CD8-positive, alpha-beta memory T cell (primary cell): ENCODE measurements at regions not wholly inside any gene's neighbourhood (a gene's known extent, or its start where the extent isn't known, plus 50 kb on each side); places are given as distances from the start of the nearest gene placed in this dataset.

Experiments used
- CTCF ChIA-PET: fragments of 350-600 bp; sonication (Branson Sonifier 250); formaldehyde crosslinking; loops from one replicate; lab custom pipeline; 2021; ENCODE audit warnings: antibody characterized with exemption; lab: Charles Lee
- POLR2A ChIA-PET: fragments of 350-600 bp; sonication (Branson Sonifier 250); formaldehyde crosslinking; loops from one replicate; lab custom pipeline; 2021; ENCODE audit warnings: antibody characterized with exemption; lab: Charles Lee
- DNase-seq, 5 donors: peaks; one replicate each; pipeline versions ENCODE4 v3.0.0 to v3.0.0-alpha.2; 2020 to 2022; ENCODE audit warnings: mixed read lengths in 1 of 5
- H3K27ac ChIP-seq: one replicate; pipeline ENCODE4 v1.7.0; 2013; ENCODE audit warnings: low read depth, mild to moderate bottlenecking, low read length, moderate library complexity
- H3K27me3 ChIP-seq: 2 replicates; pipeline ENCODE4 v1.7.0; 2013; ENCODE audit warnings: low read length, mild to moderate bottlenecking; ENCODE audit not compliant: insufficient read depth, poor library complexity, severe bottlenecking
- H3K36me3 ChIP-seq: 2 replicates; pipeline ENCODE4 v1.7.0; 2013; ENCODE audit warnings: mild to moderate bottlenecking, low read length, moderate library complexity; ENCODE audit not compliant: insufficient read depth
- H3K4me1 ChIP-seq: 2 replicates; pipeline ENCODE4 v1.7.0; 2013; ENCODE audit warnings: mild to moderate bottlenecking, low read length, moderate library complexity; ENCODE audit not compliant: insufficient read depth
- H3K4me3 ChIP-seq: 2 replicates; pipeline ENCODE4 v1.7.0; 2013; ENCODE audit warnings: mild to moderate bottlenecking, low read length
- H3K9me3 ChIP-seq: 2 replicates; pipeline ENCODE4 v1.7.0; 2013; ENCODE audit warnings: mild to moderate bottlenecking, low read length
- H3K27ac Mint-ChIP-seq, 8 donors: one replicate each; pipeline ENCODE4 v1.8.0; 2020 to 2021; ENCODE audit warnings: mixed read lengths in 8 of 8, mild to moderate bottlenecking in 6 of 8, inconsistent platforms in 3 of 8, moderate library complexity in 3 of 8
- H3K27me3 Mint-ChIP-seq, 2 donors: one replicate each; pipeline ENCODE4 v1.8.0; 2020 to 2021; ENCODE audit warnings: mixed read lengths in 2 of 2, mild to moderate bottlenecking in 1 of 2, moderate library complexity in 1 of 2
- H3K36me3 Mint-ChIP-seq, 3 donors: one replicate each; pipeline ENCODE4 v1.8.0; 2020 to 2021; ENCODE audit warnings: mixed read lengths in 3 of 3, inconsistent platforms in 1 of 3, mild to moderate bottlenecking in 1 of 3
- H3K4me1 Mint-ChIP-seq, 3 donors: one replicate each; pipeline ENCODE4 v1.8.0; 2020 to 2021; ENCODE audit warnings: mixed read lengths in 3 of 3, inconsistent platforms in 1 of 3, mild to moderate bottlenecking in 1 of 3
- H3K4me3 Mint-ChIP-seq, 7 donors: one replicate each; pipeline ENCODE4 v1.8.0; 2020 to 2021; ENCODE audit warnings: mixed read lengths in 7 of 7, mild to moderate bottlenecking in 6 of 7, moderate library complexity in 4 of 7, inconsistent platforms in 2 of 7
- H3K9me3 Mint-ChIP-seq, 5 donors: one replicate each; pipeline ENCODE4 v1.8.0; 2020 to 2022; ENCODE audit warnings: mixed read lengths in 5 of 5, mild to moderate bottlenecking in 3 of 5, moderate library complexity in 2 of 5, inconsistent platforms in 1 of 5

GRCh38 chr5:54927097-54927746 lies 58.2 kb downstream of the ESM1 start:
- ChIA-PET POLR2A (no interaction called here), CTCF (interaction anchor here (1.6 to 1.8 kb wide), 2 partner anchors 17 to 409 kb away, joined by 3 to 7 read pairs; partner anchors contain the start of gene SNX18)
- Mint-ChIP-seq H3K36me3 (peaks cover 0 to 31% (median 3%) of the 10 kb centered on the region in 3 donors), H3K27ac (no peak overlapping the region), H3K4me3 (no peak overlapping the region), H3K4me1 (no peaks in the 10 kb centered on the region), H3K27me3 (peaks cover 0 to 3% of the 10 kb centered on the region in 2 donors), H3K9me3 (peaks cover 20 to 39% (median 26%) of the 10 kb centered on the region in 5 donors)
- H3K36me3 ChIP-seq, result no peaks in the 10 kb centered on the region
- no peaks in the 10 kb centered on the region for H3K4me1 ChIP-seq
- H3K27ac ChIP-seq, result no peak overlapping the region
- peaks cover 3% of the 10 kb centered on the region for H3K9me3 ChIP-seq
- no peak for DNase-seq
- no peaks in the 10 kb centered on the region for H3K27me3 ChIP-seq
- H3K4me3 ChIP-seq, result no peak overlapping the region

GRCh38 chr5:54924487-54924886 lies 60.9 kb downstream of the ESM1 start:
- Mint-ChIP-seq H3K9me3 (peaks cover 20 to 39% (median 26%) of the 10 kb centered on the region in 5 donors), H3K4me1 (no peaks in the 10 kb centered on the region), H3K36me3 (peaks cover 0 to 31% (median 3%) of the 10 kb centered on the region in 3 donors), H3K27me3 (peaks cover 6 to 11% of the 10 kb centered on the region in 2 donors), H3K4me3 (no peak overlapping the region), H3K27ac (no peak overlapping the region)
- Histone ChIP-seq H3K9me3 (peaks cover 3% of the 10 kb centered on the region), H3K4me3 (no peak overlapping the region), H3K36me3 (no peaks in the 10 kb centered on the region), H3K27me3 (no peaks in the 10 kb centered on the region), H3K4me1 (no peaks in the 10 kb centered on the region), H3K27ac (no peak overlapping the region)
- no peak for DNase-seq
- CTCF ChIA-PET, result no interaction called here
- POLR2A ChIA-PET, result no interaction called here

- no peak for DNase-seq
- Mint-ChIP-seq H3K27ac (no peak overlapping the region), H3K4me1 (no peaks in the 10 kb centered on the region), H3K27me3 (peaks cover 10 to 27% of the 10 kb centered on the region in 2 donors), H3K36me3 (no peaks in the 10 kb centered on the region), H3K4me3 (no peak overlapping the region), H3K9me3 (peaks cover 0 to 3% (median 0%) of the 10 kb centered on the region in 5 donors)
- H3K27me3 ChIP-seq, result no peaks in the 10 kb centered on the region
- no peaks in the 10 kb centered on the region for H3K4me1 ChIP-seq
- no peaks in the 10 kb centered on the region for H3K36me3 ChIP-seq
- H3K4me3 ChIP-seq, result no peak overlapping the region
- CTCF ChIA-PET, result no interaction called here
- no peaks in the 10 kb centered on the region for H3K9me3 ChIP-seq
- POLR2A ChIA-PET, result no interaction called here
- no peak overlapping the region for H3K27ac ChIP-seq
These were observed 68.1 kb downstream of the ESM1 start for GRCh38 chr5:54917323-54917722.

GRCh38 chr5:54915466-54916027 lies 69.8 kb downstream of the ESM1 start:
- no peaks in the 10 kb centered on the region for H3K9me3 Mint-ChIP-seq
- H3K27ac Mint-ChIP-seq, result no peak overlapping the region
- H3K4me3 ChIP-seq, result no peak overlapping the region
- no peak overlapping the region for H3K4me3 Mint-ChIP-seq
- DNase-seq, result no peak
- no peaks in the 10 kb centered on the region for H3K27me3 ChIP-seq
- no peaks in the 10 kb centered on the region for H3K4me1 ChIP-seq
- CTCF ChIA-PET, result interaction anchor here (1.0 to 1.7 kb wide), 2 partner anchors 9 to 231 kb away, joined by 4 to 7 read pairs; no protein-coding TSS in a partner anchor
- H3K4me1 Mint-ChIP-seq, result no peaks in the 10 kb centered on the region
- H3K27ac ChIP-seq, result no peak overlapping the region
- POLR2A ChIA-PET, result no interaction called here
- no peaks in the 10 kb centered on the region for H3K36me3 Mint-ChIP-seq
- H3K27me3 Mint-ChIP-seq, result peaks cover 8 to 25% of the 10 kb centered on the region in 2 donors
- no peaks in the 10 kb centered on the region for H3K36me3 ChIP-seq
- H3K9me3 ChIP-seq, result no peaks in the 10 kb centered on the region

- DNase-seq, result no peak
- Histone ChIP-seq H3K27me3 (no peaks in the 10 kb centered on the region), H3K4me1 (no peaks in the 10 kb centered on the region), H3K36me3 (no peaks in the 10 kb centered on the region), H3K27ac (no peak overlapping the region), H3K4me3 (no peak overlapping the region), H3K9me3 (no peaks in the 10 kb centered on the region)
- Mint-ChIP-seq H3K4me3 (no peak overlapping the region), H3K27me3 (peaks cover 6 to 9% of the 10 kb centered on the region in 2 donors), H3K36me3 (no peaks in the 10 kb centered on the region), H3K4me1 (no peaks in the 10 kb centered on the region), H3K27ac (no peak overlapping the region), H3K9me3 (no peaks in the 10 kb centered on the region)
- CTCF ChIA-PET, result interaction anchor here (1.1 to 2.3 kb wide), 3 partner anchors 32 to 248 kb away, joined by 3 to 9 read pairs (median 3); partner anchors contain the start of gene GPX8
- POLR2A ChIA-PET, result no interaction called here
These were observed 73.4 kb downstream of the ESM1 start for GRCh38 chr5:54912021-54912420.

- H3K9me3 Mint-ChIP-seq, result no peaks in the 10 kb centered on the region
- Histone ChIP-seq H3K4me1 (no peaks in the 10 kb centered on the region), H3K36me3 (no peaks in the 10 kb centered on the region), H3K27ac (no peak overlapping the region), H3K4me3 (no peak overlapping the region), H3K27me3 (no peaks in the 10 kb centered on the region), H3K9me3 (no peaks in the 10 kb centered on the region)
- DNase-seq, result no peak
- H3K4me1 Mint-ChIP-seq, result no peaks in the 10 kb centered on the region
- no peaks in the 10 kb centered on the region for H3K36me3 Mint-ChIP-seq
- no peak overlapping the region for H3K4me3 Mint-ChIP-seq
- no peak overlapping the region for H3K27ac Mint-ChIP-seq
- H3K27me3 Mint-ChIP-seq, result peaks cover 0 to 2% of the 10 kb centered on the region in 2 donors
- POLR2A ChIA-PET, result interaction anchor here (0.5 kb wide), 1 partner anchor 374 kb away, joined by 4 read pairs; no protein-coding TSS in a partner anchor
- CTCF ChIA-PET, result interaction anchor here (0.5 to 7.4 kb wide), 6 partner anchors 15 to 515 kb away, joined by 3 to 101 read pairs (median 4); partner anchors contain the start of gene GPX8
These were observed 75.2 kb downstream of the ESM1 start for GRCh38 chr5:54909911-54910870.

- no peaks in the 10 kb centered on the region for H3K36me3 Mint-ChIP-seq
- H3K27me3 ChIP-seq, result no peaks in the 10 kb centered on the region
- no peaks in the 10 kb centered on the region for H3K36me3 ChIP-seq
- ChIA-PET CTCF (interaction anchor here (1.4 to 7.4 kb wide), 4 partner anchors 14 to 249 kb away, joined by 4 to 101 read pairs (median 25); partner anchors contain the start of gene GPX8), POLR2A (no interaction called here)
- no peaks in the 10 kb centered on the region for H3K9me3 ChIP-seq
- no peaks in the 10 kb centered on the region for H3K9me3 Mint-ChIP-seq
- no peak overlapping the region for H3K4me3 ChIP-seq
- H3K27me3 Mint-ChIP-seq, result peaks cover 0 to 4% of the 10 kb centered on the region in 2 donors
- DNase-seq, result no peak
- H3K4me1 Mint-ChIP-seq, result no peaks in the 10 kb centered on the region
- H3K27ac Mint-ChIP-seq, result no peak overlapping the region
- H3K4me1 ChIP-seq, result no peaks in the 10 kb centered on the region
- no peak overlapping the region for H3K27ac ChIP-seq
- H3K4me3 Mint-ChIP-seq, result no peak overlapping the region
These were observed 76.4 kb downstream of the ESM1 start for GRCh38 chr5:54908774-54909525.
